NT2/D1 (cell line): ENCODE measurements at regions not wholly inside any gene's neighbourhood (a gene's known extent, or its start where the extent isn't known, plus 50 kb on each side); places are given as distances from the start of the nearest gene placed in this dataset.

Experiments used
- SUZ12 ChIP-seq: IDR thresholded peaks from 2 replicates; pipeline ENCODE4 v1.6.1; 2011; ENCODE audit not compliant: insufficient read length, insufficient read depth; ENCODE audit errors: extremely low read depth
- ZNF274 ChIP-seq: IDR thresholded peaks from 2 replicates; pipeline ENCODE4 v1.6.1; 2011; ENCODE audit warnings: mild to moderate bottlenecking, low read depth, low read length

DNA sequence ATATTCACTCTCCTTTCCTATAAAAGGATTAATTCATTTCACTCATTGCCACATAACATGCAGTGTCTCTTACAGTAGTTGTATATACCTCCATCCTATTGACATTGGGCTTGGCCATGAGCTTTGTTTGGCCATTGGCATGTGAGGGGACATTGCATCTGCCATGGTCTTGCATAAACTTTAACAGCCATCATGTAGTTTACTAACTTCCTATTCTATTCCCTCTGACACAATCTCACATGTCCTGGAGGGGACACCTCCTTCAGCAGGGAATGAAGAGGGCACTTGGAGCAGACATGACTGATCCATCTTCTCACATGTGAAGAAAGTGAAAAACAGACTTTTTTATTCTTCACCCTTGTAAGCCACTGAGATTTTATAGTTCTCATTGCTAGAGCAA, 115.5 kb upstream of the MARCKS start:
- TF ChIP-seq ZNF274 = no peak
- no peak for TF ChIP-seq SUZ12
